HK-2 (cell line): ENCODE measurements at regions not wholly inside any gene's neighbourhood (a gene's known extent, or its start where the extent isn't known, plus 50 kb on each side); places are given as distances from the start of the nearest gene placed in this dataset.
"Not testable (repeated sequence)": the region's sequence is repeated elsewhere in the genome, so short reads cannot be mapped to it uniquely, and the experiment has no call there.

Experiments used
- DNase-seq: peaks from one replicate; pipeline ENCODE4 v3.0.0-alpha.2; 2018; ENCODE audit not compliant: unreplicated experiment

GRCh38 chr11:122604621-122605020 lies 50.9 kb upstream of the UBASH3B start:
- no peak for DNase-seq

- DNase-seq: no peak
Measured at GRCh38 chr11:122601141-122602125, 54.1 kb upstream of the UBASH3B start.

GRCh38 chr11:122600290-122600689 lies 55.2 kb upstream of the UBASH3B start:
- no peak for DNase-seq

- no peak for DNase-seq
Measured at GRCh38 chr11:122599434-122599833, 56.1 kb upstream of the UBASH3B start.

- DNase-seq: no peak
Measured at GRCh38 chr11:122598971-122599370, 56.6 kb upstream of the UBASH3B start.

GRCh38 chr11:122597511-122597910 lies 58.0 kb upstream of the UBASH3B start:
- DNase-seq: no peak

- DNase-seq: no peak
Measured at GRCh38 chr11:122594986-122595645, 60.4 kb upstream of the UBASH3B start.

GRCh38 chr11:122593473-122594420 lies 61.8 kb upstream of the UBASH3B start:
- no peak for DNase-seq

- DNase-seq: no peak
Measured at GRCh38 chr11:122592641-122593040, 62.9 kb upstream of the UBASH3B start.

GRCh38 chr11:122584670-122585069 lies 70.9 kb upstream of the UBASH3B start:
- no peak for DNase-seq

- not testable (repeated sequence) for DNase-seq
Measured at GRCh38 chr11:122580071-122580470, 75.5 kb upstream of the UBASH3B start.

- DNase-seq: no peak
Measured at GRCh38 chr11:122578171-122578825, 77.2 kb upstream of the UBASH3B start.

- no peak for DNase-seq
Measured at GRCh38 chr11:122572592-122572991, 82.9 kb upstream of the UBASH3B start.

- DNase-seq: no peak
Measured at GRCh38 chr11:122563761-122564160, 91.8 kb upstream of the UBASH3B start.

GRCh38 chr11:122559734-122560382 lies 95.7 kb upstream of the UBASH3B start:
- DNase-seq: no peak

GRCh38 chr11:122559218-122559617 lies 96.3 kb upstream of the UBASH3B start:
- not testable (repeated sequence) for DNase-seq

- DNase-seq: not testable (repeated sequence)
Measured at GRCh38 chr11:122557163-122557562, 98.4 kb upstream of the UBASH3B start.

GRCh38 chr11:122556605-122557004 lies 98.9 kb upstream of the UBASH3B start:
- DNase-seq: no peak

GRCh38 chr11:122538060-122538459 lies 117.5 kb upstream of the UBASH3B start:
- no peak for DNase-seq

- DNase-seq: no peak
Measured at GRCh38 chr11:122524898-122525297, 130.6 kb upstream of the UBASH3B start.
